ENCODE measurements at regions not wholly inside any gene's neighbourhood (a gene's known extent, or its start where the extent isn't known, plus 50 kb on each side); places are given as distances from the start of the nearest gene placed in this dataset.

DNA sequence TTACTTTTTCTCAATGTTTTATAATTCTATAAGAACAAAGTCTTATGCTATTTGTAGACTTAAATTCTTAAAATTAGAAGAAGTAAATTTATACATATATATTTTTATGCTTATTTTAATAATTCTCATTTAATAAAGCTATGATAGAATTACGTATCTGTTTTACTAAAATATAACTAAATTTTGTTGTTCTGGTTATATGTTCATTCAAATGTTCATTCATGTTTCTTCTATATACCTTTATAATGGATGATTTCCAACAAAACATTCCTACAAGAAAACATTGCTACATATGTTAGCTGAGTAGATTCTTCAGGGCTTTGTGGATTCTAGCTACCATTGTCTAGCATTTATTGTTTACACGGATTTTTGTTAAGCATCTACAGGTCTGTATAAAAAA, 634.3 kb upstream of the PCDH20 start:
- intact Hi-C loops (cut with micrococcal nuclease; ENCODE audit: unreplicated experiment) (no loop called here), in situ Hi-C loops (cut with MboI) (no loop called here)
- Histone ChIP-seq H3K4me3 (no peak overlapping the region), H4K20me1 (ENCODE audit: control insufficient read depth, insufficient read depth) (no peaks in the 10 kb centered on the region), H3K27ac (ENCODE audit: control insufficient read depth, insufficient read depth) (no peak overlapping the region), H3K4me2 (ENCODE audit: control insufficient read depth, insufficient read depth) (no peak overlapping the region), H3K9ac (ENCODE audit: control insufficient read depth, insufficient read depth, low read length) (no peak overlapping the region), H3K79me2 (ENCODE audit: control insufficient read depth, insufficient read depth, low read length) (no peaks in the 10 kb centered on the region), H3K9me3 (replicated peaks; ENCODE audit: control insufficient read depth, insufficient read depth, low read length) (no peaks in the 10 kb centered on the region), H2AFZ (ENCODE audit: control insufficient read depth, low read depth, low read length) (no peak overlapping the region), H3K27me3 (replicated peaks in 1 of 2; ENCODE audit: control insufficient read depth in 2 of 2, insufficient read depth in 2 of 2, low read length in 1 of 2) (no peaks in the 10 kb centered on the region), H3K4me1 (ENCODE audit: control insufficient read depth, insufficient read depth, low read length) (no peaks in the 10 kb centered on the region), H3K36me3 (ENCODE audit: control insufficient read depth in 2 of 2, insufficient read depth in 2 of 2, low read length in 1 of 2) (no peaks in the 10 kb centered on the region)
- FAIRE-seq: no peak
- ChIA-PET POLR2A (interaction anchor here (0.7 kb wide), 1 partner anchor 19 kb away, joined by 3 read pairs; no protein-coding TSS in a partner anchor), RAD21 (ENCODE audit: unreplicated experiment) (no interaction called here), CTCF (no interaction called here), SMC1A (ENCODE audit: uncharacterized antibody, unreplicated experiment) (no interaction called here)
- 0% methylated on average over 2 of the region's 2 CpGs for WGBS (ENCODE audit: insufficient coverage, insufficient replicate concordance, low lambda C conversion rate, missing lambda C conversion rate)
- DNase-seq (ENCODE audit: low read depth, low spot score): no peak
- TF ChIP-seq EGR1 (IDR thresholded peaks at IDR 0.05; ENCODE audit: borderline replicate concordance in 1 of 2, low read depth in 2 of 2, low read length in 2 of 2) (no peak), RCOR1 (conservative IDR thresholded peaks at IDR 0.05; ENCODE audit: low read depth, low read length) (no peak), CBFB (IDR thresholded peaks at IDR 0.05; ENCODE audit: low read depth) (no peak)
- BruUV-seq (replicated peaks): no TSS peak
- ATAC-seq: no peak

DNA sequence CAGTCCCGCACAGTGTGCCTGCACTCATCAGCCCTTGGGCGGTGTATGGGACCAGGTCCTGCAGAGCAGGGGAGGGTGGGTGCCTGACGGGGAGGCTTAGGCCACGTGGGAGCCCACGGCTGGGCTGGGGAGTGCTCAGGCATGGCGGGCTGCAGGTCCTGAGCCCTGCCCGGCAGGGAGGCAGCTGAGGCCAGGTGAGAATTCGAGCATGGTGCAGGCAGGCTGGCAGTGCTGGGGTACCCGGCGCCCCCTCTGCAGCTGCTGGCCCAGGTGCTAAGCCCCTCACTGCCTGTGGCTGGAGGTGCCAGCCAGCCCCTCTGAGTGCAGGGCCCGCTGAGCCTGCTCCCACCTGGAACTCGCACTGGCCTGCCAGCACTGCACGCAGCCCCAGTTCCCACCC, 630.9 kb upstream of the PCDH20 start:
- intact Hi-C loops (cut with micrococcal nuclease; ENCODE audit: unreplicated experiment) (no loop called here), in situ Hi-C loops (cut with MboI) (no loop called here)
- DNase-seq (ENCODE audit: low read depth, low spot score) (no peak), ATAC-seq (no peak), FAIRE-seq (no peak)
- ChIA-PET RAD21 (ENCODE audit: unreplicated experiment) (no interaction called here), POLR2A (no interaction called here), SMC1A (ENCODE audit: uncharacterized antibody, unreplicated experiment) (no interaction called here), CTCF (no interaction called here)
- Histone ChIP-seq H3K4me2 (ENCODE audit: control insufficient read depth, insufficient read depth) (no peak overlapping the region), H3K9ac (ENCODE audit: control insufficient read depth, insufficient read depth, low read length) (no peak overlapping the region), H2AFZ (ENCODE audit: control insufficient read depth, low read depth, low read length) (no peak overlapping the region), H3K27me3 (replicated peaks in 1 of 2; ENCODE audit: control insufficient read depth in 2 of 2, insufficient read depth in 2 of 2, low read length in 1 of 2) (no peaks in the 10 kb centered on the region), H3K9me3 (replicated peaks; ENCODE audit: control insufficient read depth, insufficient read depth, low read length) (no peaks in the 10 kb centered on the region), H4K20me1 (ENCODE audit: control insufficient read depth, insufficient read depth) (no peaks in the 10 kb centered on the region), H3K27ac (ENCODE audit: control insufficient read depth, insufficient read depth) (no peak overlapping the region), H3K36me3 (ENCODE audit: control insufficient read depth in 2 of 2, insufficient read depth in 2 of 2, low read length in 1 of 2) (no peaks in the 10 kb centered on the region), H3K79me2 (ENCODE audit: control insufficient read depth, insufficient read depth, low read length) (no peaks in the 10 kb centered on the region), H3K4me3 (no peak overlapping the region), H3K4me1 (ENCODE audit: control insufficient read depth, insufficient read depth, low read length) (no peaks in the 10 kb centered on the region)
- 42% methylated on average over 11 of the region's 13 CpGs for WGBS (ENCODE audit: insufficient coverage, insufficient replicate concordance, low lambda C conversion rate, missing lambda C conversion rate)
- no TSS peak for BruUV-seq (replicated peaks)
- TF ChIP-seq HDGF (IDR thresholded peaks at IDR 0.05) (no peak), CHD4 (IDR thresholded peaks at IDR 0.05) (no peak), POLR2AphosphoS5 (IDR thresholded peaks at IDR 0.05; ENCODE audit: low read length) (no peak), ATF7 (IDR thresholded peaks at IDR 0.05; ENCODE audit: low read depth) (no peak), FOXM1 (IDR thresholded peaks at IDR 0.05; ENCODE audit: low read depth, low read length) (no peak), TAF1 (IDR thresholded peaks at IDR 0.05; ENCODE audit: borderline replicate concordance, low read depth, low read length) (no peak)
- TF ChIP-seq, protein P1, sequence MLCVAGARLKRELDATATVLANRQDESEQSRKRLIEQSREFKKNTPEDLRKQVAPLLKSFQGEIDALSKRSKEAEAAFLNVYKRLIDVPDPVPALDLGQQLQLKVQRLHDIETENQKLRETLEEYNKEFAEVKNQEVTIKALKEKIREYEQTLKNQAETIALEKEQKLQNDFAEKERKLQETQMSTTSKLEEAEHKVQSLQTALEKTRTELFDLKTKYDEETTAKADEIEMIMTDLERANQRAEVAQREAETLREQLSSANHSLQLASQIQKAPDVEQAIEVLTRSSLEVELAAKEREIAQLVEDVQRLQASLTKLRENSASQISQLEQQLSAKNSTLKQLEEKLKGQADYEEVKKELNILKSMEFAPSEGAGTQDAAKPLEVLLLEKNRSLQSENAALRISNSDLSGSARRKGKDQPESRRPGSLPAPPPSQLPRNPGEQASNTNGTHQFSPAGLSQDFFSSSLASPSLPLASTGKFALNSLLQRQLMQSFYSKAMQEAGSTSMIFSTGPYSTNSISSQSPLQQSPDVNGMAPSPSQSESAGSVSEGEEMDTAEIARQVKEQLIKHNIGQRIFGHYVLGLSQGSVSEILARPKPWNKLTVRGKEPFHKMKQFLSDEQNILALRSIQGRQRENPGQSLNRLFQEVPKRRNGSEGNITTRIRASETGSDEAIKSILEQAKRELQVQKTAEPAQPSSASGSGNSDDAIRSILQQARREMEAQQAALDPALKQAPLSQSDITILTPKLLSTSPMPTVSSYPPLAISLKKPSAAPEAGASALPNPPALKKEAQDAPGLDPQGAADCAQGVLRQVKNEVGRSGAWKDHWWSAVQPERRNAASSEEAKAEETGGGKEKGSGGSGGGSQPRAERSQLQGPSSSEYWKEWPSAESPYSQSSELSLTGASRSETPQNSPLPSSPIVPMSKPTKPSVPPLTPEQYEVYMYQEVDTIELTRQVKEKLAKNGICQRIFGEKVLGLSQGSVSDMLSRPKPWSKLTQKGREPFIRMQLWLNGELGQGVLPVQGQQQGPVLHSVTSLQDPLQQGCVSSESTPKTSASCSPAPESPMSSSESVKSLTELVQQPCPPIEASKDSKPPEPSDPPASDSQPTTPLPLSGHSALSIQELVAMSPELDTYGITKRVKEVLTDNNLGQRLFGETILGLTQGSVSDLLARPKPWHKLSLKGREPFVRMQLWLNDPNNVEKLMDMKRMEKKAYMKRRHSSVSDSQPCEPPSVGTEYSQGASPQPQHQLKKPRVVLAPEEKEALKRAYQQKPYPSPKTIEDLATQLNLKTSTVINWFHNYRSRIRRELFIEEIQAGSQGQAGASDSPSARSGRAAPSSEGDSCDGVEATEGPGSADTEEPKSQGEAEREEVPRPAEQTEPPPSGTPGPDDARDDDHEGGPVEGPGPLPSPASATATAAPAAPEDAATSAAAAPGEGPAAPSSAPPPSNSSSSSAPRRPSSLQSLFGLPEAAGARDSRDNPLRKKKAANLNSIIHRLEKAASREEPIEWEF (IDR thresholded peaks at IDR 0.05; ENCODE audit: insufficient replicate concordance, low read depth, low read length): no peak
- TF ChIP-seq, protein P2, sequence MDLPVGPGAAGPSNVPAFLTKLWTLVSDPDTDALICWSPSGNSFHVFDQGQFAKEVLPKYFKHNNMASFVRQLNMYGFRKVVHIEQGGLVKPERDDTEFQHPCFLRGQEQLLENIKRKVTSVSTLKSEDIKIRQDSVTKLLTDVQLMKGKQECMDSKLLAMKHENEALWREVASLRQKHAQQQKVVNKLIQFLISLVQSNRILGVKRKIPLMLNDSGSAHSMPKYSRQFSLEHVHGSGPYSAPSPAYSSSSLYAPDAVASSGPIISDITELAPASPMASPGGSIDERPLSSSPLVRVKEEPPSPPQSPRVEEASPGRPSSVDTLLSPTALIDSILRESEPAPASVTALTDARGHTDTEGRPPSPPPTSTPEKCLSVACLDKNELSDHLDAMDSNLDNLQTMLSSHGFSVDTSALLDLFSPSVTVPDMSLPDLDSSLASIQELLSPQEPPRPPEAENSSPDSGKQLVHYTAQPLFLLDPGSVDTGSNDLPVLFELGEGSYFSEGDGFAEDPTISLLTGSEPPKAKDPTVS (IDR thresholded peaks at IDR 0.05; ENCODE audit: low read depth, low read length): no peak
- TF ChIP-seq, protein P3, sequence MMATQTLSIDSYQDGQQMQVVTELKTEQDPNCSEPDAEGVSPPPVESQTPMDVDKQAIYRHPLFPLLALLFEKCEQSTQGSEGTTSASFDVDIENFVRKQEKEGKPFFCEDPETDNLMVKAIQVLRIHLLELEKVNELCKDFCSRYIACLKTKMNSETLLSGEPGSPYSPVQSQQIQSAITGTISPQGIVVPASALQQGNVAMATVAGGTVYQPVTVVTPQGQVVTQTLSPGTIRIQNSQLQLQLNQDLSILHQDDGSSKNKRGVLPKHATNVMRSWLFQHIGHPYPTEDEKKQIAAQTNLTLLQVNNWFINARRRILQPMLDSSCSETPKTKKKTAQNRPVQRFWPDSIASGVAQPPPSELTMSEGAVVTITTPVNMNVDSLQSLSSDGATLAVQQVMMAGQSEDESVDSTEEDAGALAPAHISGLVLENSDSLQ (IDR thresholded peaks at IDR 0.05): no peak
